Body of pancreas (tissue), 4 donors: ENCODE measurements at regions not wholly inside any gene's neighbourhood (a gene's known extent, or its start where the extent isn't known, plus 50 kb on each side); places are given as distances from the start of the nearest gene placed in this dataset.

Source experiments
- POLR2A ChIP-seq, 3 donors: fragments of 450-650 bp; IDR thresholded peaks; one replicate each; pipeline ENCODE4 v1.6.1; 2016; ENCODE audit warnings: antibody characterized with exemption in 3 of 3, mild to moderate bottlenecking in 2 of 3
- TF ChIP-seq, protein P1 (sequence below), 7 experiments: fragments of 450-650 bp in 4 of 7; fragments of 200-600 bp in 3 of 7; sonication (generic) in 3 of 7; IDR thresholded peaks; one replicate each; pipeline ENCODE4 v1.5.1; 2016 to 2019; ENCODE audit warnings: antibody characterized with exemption in 7 of 7

DNA sequence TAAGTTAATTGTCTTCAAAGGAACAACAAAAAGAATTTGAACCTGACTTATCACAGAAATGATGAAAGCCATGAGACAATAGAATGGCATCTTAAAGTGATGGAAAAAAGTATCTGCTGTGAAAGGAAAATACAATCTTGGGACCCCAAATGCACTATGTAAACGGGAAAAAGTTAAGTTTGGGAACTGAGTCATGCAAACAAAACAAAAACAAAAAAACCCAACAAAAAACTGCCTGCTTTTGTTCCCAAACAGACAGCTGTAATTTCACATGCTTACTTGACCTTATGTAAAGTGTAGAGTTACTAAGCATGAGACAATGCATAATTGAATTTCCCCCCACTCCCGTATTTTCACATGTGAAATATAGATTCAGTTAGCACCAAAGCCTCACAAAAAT is 122.1 kb upstream of the RBMS1 start:
- TF ChIP-seq, protein P1, sequence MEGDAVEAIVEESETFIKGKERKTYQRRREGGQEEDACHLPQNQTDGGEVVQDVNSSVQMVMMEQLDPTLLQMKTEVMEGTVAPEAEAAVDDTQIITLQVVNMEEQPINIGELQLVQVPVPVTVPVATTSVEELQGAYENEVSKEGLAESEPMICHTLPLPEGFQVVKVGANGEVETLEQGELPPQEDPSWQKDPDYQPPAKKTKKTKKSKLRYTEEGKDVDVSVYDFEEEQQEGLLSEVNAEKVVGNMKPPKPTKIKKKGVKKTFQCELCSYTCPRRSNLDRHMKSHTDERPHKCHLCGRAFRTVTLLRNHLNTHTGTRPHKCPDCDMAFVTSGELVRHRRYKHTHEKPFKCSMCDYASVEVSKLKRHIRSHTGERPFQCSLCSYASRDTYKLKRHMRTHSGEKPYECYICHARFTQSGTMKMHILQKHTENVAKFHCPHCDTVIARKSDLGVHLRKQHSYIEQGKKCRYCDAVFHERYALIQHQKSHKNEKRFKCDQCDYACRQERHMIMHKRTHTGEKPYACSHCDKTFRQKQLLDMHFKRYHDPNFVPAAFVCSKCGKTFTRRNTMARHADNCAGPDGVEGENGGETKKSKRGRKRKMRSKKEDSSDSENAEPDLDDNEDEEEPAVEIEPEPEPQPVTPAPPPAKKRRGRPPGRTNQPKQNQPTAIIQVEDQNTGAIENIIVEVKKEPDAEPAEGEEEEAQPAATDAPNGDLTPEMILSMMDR (IDR thresholded peaks at IDR 0.05): no peak
- no peak for TF ChIP-seq POLR2A (IDR thresholded peaks at IDR 0.05)
